HCT116 (cell line): ENCODE measurements at regions not wholly inside any gene's neighbourhood (a gene's known extent, or its start where the extent isn't known, plus 50 kb on each side); places are given as distances from the start of the nearest gene placed in this dataset.

Experiments
- ATAC-seq: fragments of 200-7000 bp; cut with Tn5 transposase; 2 replicates; pipeline ENCODE4 v1.9.1; 2020; ENCODE audit warnings: mild to moderate bottlenecking, moderate library complexity
- BruUV-seq: library from RNA; stranded (reverse); fragments of 400-500 nt; replicated peaks from 2 replicates; lab custom pipeline; 2021; lab: Mats Ljungman, UMichigan
- CTCF ChIA-PET: fragments of 300-600 bp; sonication (Branson Sonifier 250); formaldehyde crosslinking; loops from one replicate; lab custom pipeline; 2021; ENCODE audit warnings: antibody characterized with exemption; lab: Charles Lee
- POLR2A ChIA-PET: fragments of 300-600, 350-600 bp; sonication (Branson Sonifier 250); formaldehyde crosslinking; loops from one replicate; lab custom pipeline; 2021; ENCODE audit warnings: antibody characterized with exemption; lab: Charles Lee
- RAD21 ChIA-PET, 2 experiments: fragments of 300-600 bp; sonication (Branson Sonifier 250); formaldehyde crosslinking; loops; one replicate each; lab custom pipeline; 2023; ENCODE audit warnings: low total read pairs in 2 of 2; ENCODE audit not compliant: uncharacterized antibody in 2 of 2, unreplicated experiment in 2 of 2, low non-redundant PET in 1 of 2; lab: Charles Lee
- DNase-seq: peaks from one replicate; pipeline ENCODE4 v3.0.0-alpha.2; 2010; ENCODE audit warnings: low read depth, low spot score
- H2AFZ ChIP-seq: fragments of 200-600 bp; shearing (Covaris generic), sonication (generic); 2 replicates; pipeline ENCODE4 v1.6.1; 2017; ENCODE audit warnings: low read depth, mixed run types, mixed read lengths, antibody characterized with exemption, low read length; ENCODE audit not compliant: poor library complexity, severe bottlenecking
- H3K27ac ChIP-seq: 2 replicates; pipeline ENCODE4 v1.5.1; 2012; ENCODE audit warnings: low read depth, low read length
- H3K27me3 ChIP-seq: fragments of 200-600 bp; sonication (generic); 2 replicates; pipeline ENCODE4 v1.6.1; 2016; ENCODE audit warnings: mixed run types, low read length, mixed read lengths; ENCODE audit not compliant: insufficient read depth
- H3K36me3 ChIP-seq, 2 experiments: fragments of 200-500 bp in 1 of 2; fragments of 200-600 bp in 1 of 2; sonication (Bioruptor generic) in 1 of 2; sonication (generic) in 1 of 2; 2 replicates each; pipeline versions ENCODE4 v1.5.1 to v1.6.1; 2014 to 2016; ENCODE audit warnings: low read length in 2 of 2, inconsistent platforms in 1 of 2, mixed read lengths in 1 of 2, mixed run types in 1 of 2; ENCODE audit not compliant: insufficient read depth in 2 of 2, control insufficient read depth in 1 of 2
- H3K4me1 ChIP-seq, 2 experiments: fragments of 200-600 bp in 1 of 2; sonication (generic) in 1 of 2; 2 replicates each; pipeline versions ENCODE4 v1.5.1 to v1.6.1; 2012 to 2017; ENCODE audit warnings: low read length in 2 of 2, inconsistent platforms in 1 of 2, mild to moderate bottlenecking in 1 of 2, mixed read lengths in 1 of 2, mixed run types in 1 of 2, moderate library complexity in 1 of 2; ENCODE audit not compliant: insufficient read depth in 2 of 2, control insufficient read depth in 1 of 2
- H3K4me2 ChIP-seq: fragments of 200-600 bp; sonication (generic); 2 replicates; pipeline ENCODE4 v1.6.1; 2017; ENCODE audit warnings: mixed run types, low read length, mixed read lengths
- H3K4me3 ChIP-seq, 2 experiments: fragments of 200-600 bp in 1 of 2; sonication (generic) in 1 of 2; replicated peaks in 1 of 2; 2 replicates each; pipeline ENCODE4 v1.5.1; 2011 to 2016; ENCODE audit warnings: low read length in 2 of 2, control low read depth in 1 of 2, low read depth in 1 of 2, mild to moderate bottlenecking in 1 of 2, mixed read lengths in 1 of 2, mixed run types in 1 of 2
- H3K79me2 ChIP-seq: fragments of 200-600 bp; sonication (generic); 2 replicates; pipeline ENCODE4 v1.6.1; 2017; ENCODE audit warnings: mild to moderate bottlenecking, mixed run types, low read length, moderate library complexity, mixed read lengths; ENCODE audit not compliant: insufficient read depth
- H3K9ac ChIP-seq: fragments of 200-600 bp; sonication (generic); 2 replicates; pipeline ENCODE4 v1.6.1; 2016; ENCODE audit warnings: low read length, mixed read lengths
- H3K9me2 ChIP-seq: fragments of 200-600 bp; sonication (generic), shearing (Covaris generic); 2 replicates; pipeline ENCODE4 v1.6.1; 2017; ENCODE audit warnings: mixed run types, mild to moderate bottlenecking, moderate library complexity; ENCODE audit not compliant: insufficient read depth
- H3K9me3 ChIP-seq, 2 experiments: fragments of 200-500 bp in 1 of 2; fragments of 200-600 bp in 1 of 2; sonication (Bioruptor generic) in 1 of 2; sonication (generic) in 1 of 2; 2 replicates each; pipeline ENCODE4 v1.6.1; 2014 to 2017; ENCODE audit warnings: low read length in 2 of 2, mixed read lengths in 2 of 2, inconsistent platforms in 1 of 2, low read depth in 1 of 2, mild to moderate bottlenecking in 1 of 2, mixed run types in 1 of 2, moderate library complexity in 1 of 2; ENCODE audit not compliant: control insufficient read depth in 1 of 2, insufficient read depth in 1 of 2
- H4K20me1 ChIP-seq: fragments of 200-600 bp; sonication (generic), shearing (Covaris generic); 2 replicates; pipeline ENCODE4 v1.6.1; 2017; ENCODE audit warnings: mixed run types, mild to moderate bottlenecking, moderate library complexity; ENCODE audit not compliant: insufficient read depth
- ATF3 ChIP-seq: IDR thresholded peaks from 2 replicates; pipeline ENCODE4 v1.6.1; 2012
- CBX3 ChIP-seq: IDR thresholded peaks from 2 replicates; pipeline ENCODE4 v1.6.1; 2012; ENCODE audit warnings: low read depth
- CEBPB ChIP-seq: IDR thresholded peaks from 2 replicates; pipeline ENCODE4 v1.6.1; 2012; ENCODE audit warnings: low read depth
- EZH2 ChIP-seq: fragments of 200-600 bp; sonication (generic); IDR thresholded peaks from 2 replicates; pipeline ENCODE4 v1.6.1; 2017; ENCODE audit warnings: antibody characterized with exemption, mixed run types
- JUND ChIP-seq: IDR thresholded peaks from 2 replicates; pipeline ENCODE4 v1.6.1; 2012
- MAX ChIP-seq: IDR thresholded peaks from 2 replicates; pipeline ENCODE4 v1.6.1; 2012
- POLR2AphosphoS5 ChIP-seq: IDR thresholded peaks from 2 replicates; pipeline ENCODE4 v1.6.1; 2011; ENCODE audit warnings: mild to moderate bottlenecking, low read depth, low read length, moderate library complexity
- RAD21 ChIP-seq: IDR thresholded peaks from 2 replicates; pipeline ENCODE4 v1.6.1; 2012; ENCODE audit warnings: low read depth, mild to moderate bottlenecking
- REST ChIP-seq: IDR thresholded peaks from 2 replicates; pipeline ENCODE4 v1.6.1; 2012; ENCODE audit warnings: low read depth
- SIN3A ChIP-seq: IDR thresholded peaks from 2 replicates; pipeline ENCODE4 v1.6.1; 2012; ENCODE audit warnings: low read depth
- SRF ChIP-seq: IDR thresholded peaks from 2 replicates; pipeline ENCODE4 v1.6.1; 2012; ENCODE audit warnings: low read depth
- ZBTB33 ChIP-seq: IDR thresholded peaks from 2 replicates; pipeline ENCODE4 v1.6.1; 2011; ENCODE audit warnings: mild to moderate bottlenecking, low read length, moderate library complexity; ENCODE audit not compliant: insufficient replicate concordance; ENCODE audit errors: extremely low read depth
- intact Hi-C: fragments of 100-400 bp; cut with micrococcal nuclease; formaldehyde crosslinking; loops from 2 replicates; pipeline ENCODE4 v1.10.0; 2022

GRCh38 chr20:9912290-9912689 is 73.4 kb upstream of the PAK5 start:
- no peaks in the 10 kb centered on the region for H3K36me3 ChIP-seq
- TF ChIP-seq CEBPB (no peak), REST (no peak), EZH2 (no peak), SIN3A (no peak), ZBTB33 (no peak), CBX3 (no peak), RAD21 (no peak), JUND (no peak), ATF3 (no peak), SRF (no peak), MAX (no peak), POLR2AphosphoS5 (no peak)
- H3K9me2 ChIP-seq = no peaks in the 10 kb centered on the region
- no peak overlapping the region for H3K4me3 ChIP-seq
- ATAC-seq (no peak), DNase-seq (no peak)
- ChIA-PET RAD21 (no interaction called here), CTCF (interaction anchor here (0.9 to 4.3 kb wide), 10 partner anchors 10 to 1631 kb away, joined by 3 to 37 read pairs (median 4); no protein-coding TSS in a partner anchor), POLR2A (no interaction called here)
- no peak overlapping the region for H3K9ac ChIP-seq
- H3K27ac ChIP-seq = no peak overlapping the region
- no peak overlapping the region for H3K4me2 ChIP-seq
- intact Hi-C loops = no loop called here
- H4K20me1 ChIP-seq = no peaks in the 10 kb centered on the region
- no peak overlapping the region for H2AFZ ChIP-seq
- H3K9me3 ChIP-seq = no peaks in the 10 kb centered on the region
- H3K27me3 ChIP-seq = no peaks in the 10 kb centered on the region; the same call in 1 of the 2 replicates
- no peaks in the 10 kb centered on the region for H3K4me1 ChIP-seq
- no peaks in the 10 kb centered on the region for H3K79me2 ChIP-seq
- BruUV-seq = no TSS peak
